ENCODE measurements at regions not wholly inside any gene's neighbourhood (a gene's known extent, or its start where the extent isn't known, plus 50 kb on each side); places are given as distances from the start of the nearest gene placed in this dataset.

GRCh38 chr10:4196771-4197390 is 411.9 kb upstream of the KLF6 start:
- Histone ChIP-seq H3K9me3 (no peaks in the 10 kb centered on the region), H3K36me3 (no peaks in the 10 kb centered on the region), H3K27ac (no peak overlapping the region), H3K4me3 (no peak overlapping the region), H3K4me1 (peaks cover 0 to 6% (median 1%) of the 10 kb centered on the region in 6 donors), H3K27me3 (replicated peaks in 1 of 7) (no peaks in the 10 kb centered on the region)
- intact Hi-C loops (cut with DNase I; ENCODE audit: low total_unique reads): no loop called here
- TF ChIP-seq POLR2A (IDR thresholded peaks at IDR 0.05) (no peak), CTCF (IDR thresholded peaks at IDR 0.05 in 8 of 11, conservative IDR thresholded peaks at IDR 0.05 in 3 of 11) (no peak), POLR2AphosphoS5 (IDR thresholded peaks at IDR 0.05) (no peak)
- 19 to 40% (median 26%) methylated on average over 2 of the region's 2 CpGs for WGBS, 5 donors
- DNase-seq: no peak

GRCh38 chr10:4196183-4196582 is 411.2 kb upstream of the KLF6 start:
- Histone ChIP-seq H3K27me3 (replicated peaks in 1 of 7) (no peaks in the 10 kb centered on the region), H3K27ac (no peak overlapping the region), H3K9me3 (no peaks in the 10 kb centered on the region), H3K4me3 (no peak overlapping the region), H3K36me3 (no peaks in the 10 kb centered on the region), H3K4me1 (peaks cover 0 to 6% (median 1%) of the 10 kb centered on the region in 6 donors)
- no peak for DNase-seq
- intact Hi-C loops (cut with DNase I; ENCODE audit: low total_unique reads): no loop called here
- TF ChIP-seq CTCF (IDR thresholded peaks at IDR 0.05 in 8 of 11, conservative IDR thresholded peaks at IDR 0.05 in 3 of 11) (no peak), POLR2AphosphoS5 (IDR thresholded peaks at IDR 0.05) (no peak), POLR2A (IDR thresholded peaks at IDR 0.05) (no peak)
- WGBS, 5 donors: 89 to 96% (median 93%) methylated on average over 3 of the region's 3 CpGs

GRCh38 chr10:4195213-4195612 is 410.2 kb upstream of the KLF6 start:
- H3K36me3 ChIP-seq: no peaks in the 10 kb centered on the region
- 94 to 98% (median 96%) methylated on average over 12 to 14 of the region's 14 CpGs for WGBS, 5 donors
- peaks cover 0 to 6% (median 1%) of the 10 kb centered on the region in 6 donors for H3K4me1 ChIP-seq
- TF ChIP-seq POLR2A (IDR thresholded peaks at IDR 0.05): no peak
- TF ChIP-seq CTCF (IDR thresholded peaks at IDR 0.05 in 8 of 11, conservative IDR thresholded peaks at IDR 0.05 in 3 of 11): no peak
- no peak for TF ChIP-seq POLR2AphosphoS5 (IDR thresholded peaks at IDR 0.05)
- no peaks in the 10 kb centered on the region for H3K27me3 ChIP-seq (replicated peaks in 1 of 7)
- H3K4me3 ChIP-seq: no peak overlapping the region
- no peak for DNase-seq
- H3K9me3 ChIP-seq: no peaks in the 10 kb centered on the region
- H3K27ac ChIP-seq: no peak overlapping the region
- intact Hi-C loops (cut with DNase I; ENCODE audit: low total_unique reads): no loop called here

- H3K27ac ChIP-seq: no peak overlapping the region
- no peaks in the 10 kb centered on the region for H3K36me3 ChIP-seq
- intact Hi-C loops (cut with DNase I; ENCODE audit: low total_unique reads): no loop called here
- 87 to 96% (median 92%) methylated on average over 7 of the region's 7 CpGs for WGBS, 5 donors
- TF ChIP-seq POLR2A (IDR thresholded peaks at IDR 0.05): no peak
- TF ChIP-seq CTCF (IDR thresholded peaks at IDR 0.05 in 8 of 11, conservative IDR thresholded peaks at IDR 0.05 in 3 of 11): no peak
- TF ChIP-seq POLR2AphosphoS5 (IDR thresholded peaks at IDR 0.05): no peak
- DNase-seq: no peak
- H3K4me3 ChIP-seq: no peak overlapping the region
- H3K4me1 ChIP-seq: peaks cover 0 to 6% (median 1%) of the 10 kb centered on the region in 6 donors
- no peaks in the 10 kb centered on the region for H3K9me3 ChIP-seq
- no peaks in the 10 kb centered on the region for H3K27me3 ChIP-seq (replicated peaks in 1 of 7)
Measured at GRCh38 chr10:4194231-4194630, 409.2 kb upstream of the KLF6 start.
